ENCODE measurements at regions not wholly inside any gene's neighbourhood (a gene's known extent, or its start where the extent isn't known, plus 50 kb on each side); places are given as distances from the start of the nearest gene placed in this dataset.
"Not testable (repeated sequence)": the region's sequence is repeated elsewhere in the genome, so short reads cannot be mapped to it uniquely, and the experiment has no call there.

DNA sequence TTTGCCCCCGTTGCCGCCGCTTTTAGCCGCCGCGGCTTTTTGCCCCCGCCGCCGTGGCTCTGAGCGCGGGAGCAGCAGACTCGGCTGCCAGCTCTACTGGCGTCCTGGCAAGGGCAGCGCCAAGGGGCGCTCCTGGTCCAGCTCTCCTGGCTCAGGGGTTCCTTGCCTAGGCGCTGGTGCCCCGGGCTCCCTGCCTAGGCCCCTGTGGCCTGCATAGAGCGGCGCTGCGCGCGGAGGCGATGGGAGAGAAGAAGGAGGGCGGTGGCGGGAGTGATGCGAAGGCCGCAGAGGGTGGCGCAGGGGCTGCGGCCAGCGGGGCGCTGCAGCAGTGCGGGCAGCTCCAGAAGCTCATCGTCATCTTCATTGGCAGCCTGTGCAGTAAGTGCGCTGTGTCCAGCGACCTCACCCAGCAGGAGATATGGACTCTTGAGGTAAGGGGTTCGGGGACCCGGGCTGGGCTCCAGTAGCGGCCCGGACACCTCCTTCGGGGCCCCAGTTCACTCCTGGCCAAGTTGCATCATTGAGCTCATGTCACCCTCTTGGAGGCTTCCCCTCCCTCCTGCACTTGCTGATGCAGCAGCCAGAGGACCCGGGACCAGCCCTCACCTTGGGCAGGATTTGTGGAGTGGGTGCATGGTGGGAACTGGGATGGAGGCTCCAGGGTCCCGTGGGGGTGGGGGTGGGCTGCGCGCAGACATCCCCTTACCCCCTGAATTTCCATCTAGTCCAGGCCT lies 1344.4 kb downstream of the TP53TG3F start:
- POLR2A ChIA-PET: no interaction called here

DNA sequence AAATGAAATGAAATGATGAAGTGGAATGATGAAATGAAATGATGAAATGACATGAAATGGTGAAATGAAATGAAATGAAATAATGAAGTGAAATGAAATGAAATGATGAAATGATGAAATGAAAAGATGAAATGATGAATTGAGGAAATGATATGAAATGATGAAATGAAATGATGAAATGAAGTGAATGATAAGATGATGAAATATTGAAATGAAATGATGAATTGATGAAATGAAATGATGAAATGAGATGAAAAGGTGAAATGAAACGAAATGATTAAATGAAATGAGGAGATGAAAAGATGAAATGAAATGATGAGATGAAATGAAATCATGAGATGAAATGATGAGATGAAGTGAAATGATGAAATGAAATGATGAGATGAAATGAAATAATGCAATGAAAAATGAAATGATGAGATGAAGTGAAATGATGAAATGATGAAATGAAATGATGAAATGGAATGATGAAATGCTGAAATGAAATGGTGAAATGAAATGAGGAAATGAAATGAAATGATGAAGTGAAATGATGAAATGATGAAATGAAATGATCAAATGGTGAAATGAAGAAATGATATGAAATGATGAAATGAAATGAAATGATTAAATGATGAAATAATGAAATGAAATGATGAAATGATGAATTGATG lies 1347.7 kb downstream of the TP53TG3F start:
- H3K36me3 Mint-ChIP-seq (ENCODE audit: low read depth); DNase-seq; H3K9me3 Mint-ChIP-seq; ATAC-seq (ENCODE audit: low read depth); CTCF ChIA-PET; POLR2A ChIA-PET; H3K4me3 Mint-ChIP-seq; intact Hi-C loops (cut with micrococcal nuclease); H3K27me3 Mint-ChIP-seq; H3K4me1 Mint-ChIP-seq; H3K27ac Mint-ChIP-seq: not testable (repeated sequence)
- peak; percentile 16 for TF ChIP-seq CTCF (IDR thresholded peaks at IDR 0.05)

More for the DNA sequence above, 1344.4 kb downstream of the TP53TG3F start:
- H3K36me3 Mint-ChIP-seq (ENCODE audit: low read depth): no peaks in the 10 kb centered on the region
- no peaks in the 10 kb centered on the region for H3K9me3 Mint-ChIP-seq
- CTCF ChIA-PET: no interaction called here
- intact Hi-C loops (cut with micrococcal nuclease): no loop called here
- H3K27ac Mint-ChIP-seq: no peak overlapping the region
- DNase-seq (no peak), ATAC-seq (ENCODE audit: low read depth) (no peak)
- TF ChIP-seq CTCF (IDR thresholded peaks at IDR 0.05): no peak
- no peaks in the 10 kb centered on the region for H3K4me1 Mint-ChIP-seq
- no peaks in the 10 kb centered on the region for H3K27me3 Mint-ChIP-seq
- no peak overlapping the region for H3K4me3 Mint-ChIP-seq

DNA sequence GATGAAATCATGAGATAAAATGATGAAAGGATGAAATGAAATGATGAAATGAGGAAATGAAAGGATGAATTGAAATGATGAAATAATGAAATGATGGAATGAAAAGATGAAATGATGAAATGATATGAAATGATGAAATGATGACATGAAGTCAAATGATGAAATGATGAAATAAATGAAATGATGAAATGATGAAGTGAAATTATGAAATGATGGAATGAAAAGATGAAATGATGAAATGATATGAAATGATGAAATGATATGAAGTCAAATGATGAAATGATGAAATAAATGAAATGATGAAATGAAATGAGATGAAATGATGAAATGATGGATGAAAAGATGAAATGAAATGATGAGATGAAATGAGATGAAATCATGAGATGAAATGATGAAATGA lies 1348.4 kb downstream of the TP53TG3F start:
- intact Hi-C loops (cut with micrococcal nuclease); H3K4me1 Mint-ChIP-seq; H3K9me3 Mint-ChIP-seq; H3K36me3 Mint-ChIP-seq (ENCODE audit: low read depth); H3K4me3 Mint-ChIP-seq; ATAC-seq (ENCODE audit: low read depth); DNase-seq; POLR2A ChIA-PET; CTCF ChIA-PET; H3K27me3 Mint-ChIP-seq; H3K27ac Mint-ChIP-seq: not testable (repeated sequence)

DNA sequence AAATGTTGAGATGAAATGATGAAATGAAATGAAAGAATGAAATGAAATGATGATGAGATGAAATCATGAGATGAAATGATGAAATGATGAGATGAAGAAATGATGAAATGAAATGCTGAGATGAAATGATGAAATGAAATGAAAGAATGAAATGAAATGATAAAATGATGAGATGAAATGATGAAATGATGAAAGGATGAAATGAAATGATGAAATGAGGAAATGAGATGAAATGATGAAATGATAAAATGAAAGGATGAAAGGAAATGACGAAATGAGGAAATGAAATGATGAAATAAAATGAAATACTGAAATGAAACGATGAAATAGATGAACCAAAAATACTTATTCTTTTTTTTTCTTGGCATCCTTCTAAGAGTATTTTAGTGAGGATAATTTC lies 1349.1 kb downstream of the TP53TG3F start:
- DNase-seq; CTCF ChIA-PET; H3K4me3 Mint-ChIP-seq; H3K27ac Mint-ChIP-seq; H3K36me3 Mint-ChIP-seq (ENCODE audit: low read depth); intact Hi-C loops (cut with micrococcal nuclease); POLR2A ChIA-PET; ATAC-seq (ENCODE audit: low read depth); H3K27me3 Mint-ChIP-seq; H3K4me1 Mint-ChIP-seq; H3K9me3 Mint-ChIP-seq: not testable (repeated sequence)
